Hypothalamus (tissue), 51 donors: ENCODE measurements at regions not wholly inside any gene's neighbourhood (a gene's known extent, or its start where the extent isn't known, plus 50 kb on each side); places are given as distances from the start of the nearest gene placed in this dataset.
"Not testable (repeated sequence)": the region's sequence is repeated elsewhere in the genome, so short reads cannot be mapped to it uniquely, and the experiment has no call there.

Experiments used
- DNase-seq, 51 donors: peaks; one replicate each; lab custom pipeline; 2025; lab: John Stamatoyannopoulos, UW

DNA sequence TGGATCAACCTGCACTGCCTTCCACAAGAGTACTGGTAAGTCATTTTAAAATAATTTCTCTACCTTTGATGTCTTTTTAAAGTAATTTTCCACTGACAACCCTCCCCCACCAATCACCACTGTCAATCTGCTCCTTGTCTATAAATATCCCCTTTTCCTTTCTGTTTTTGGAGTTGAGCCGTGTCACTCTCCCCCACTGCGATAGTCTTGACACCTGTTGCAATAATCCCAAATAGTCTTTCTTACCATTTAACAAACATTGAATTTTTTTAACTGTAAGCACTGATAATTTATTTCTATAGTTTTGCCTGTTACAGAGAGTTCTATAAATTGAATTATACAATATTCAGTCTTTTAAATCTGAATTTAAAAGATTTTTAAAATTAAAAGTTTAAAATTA is 420.9 kb downstream of the COL11A1 start:
- DNase-seq: no peak

- DNase-seq: no peak
These were observed 446.8 kb downstream of the COL11A1 start for GRCh38 chr1:102661481-102661880.

GRCh38 chr1:102659876-102660483 is 448.3 kb downstream of the COL11A1 start:
- not testable (repeated sequence) for DNase-seq

DNA sequence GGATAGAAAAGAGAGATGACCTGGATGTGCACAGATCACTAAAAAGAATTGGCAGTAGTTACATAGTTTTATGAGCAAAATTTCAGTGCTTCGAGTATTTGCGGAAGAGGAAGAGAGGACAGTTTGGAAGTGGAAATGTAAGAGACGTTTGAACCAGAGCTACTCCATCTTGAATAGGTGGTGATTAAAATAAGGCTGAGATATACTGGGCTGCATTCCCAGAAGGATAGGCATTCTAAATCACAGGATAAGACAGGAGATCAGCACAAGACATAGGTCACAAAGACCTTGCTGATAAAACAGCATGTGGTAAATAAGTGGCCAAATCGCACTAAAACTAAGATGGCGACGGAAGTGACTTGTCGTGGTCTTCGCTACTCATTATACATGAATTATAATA is 453.3 kb downstream of the COL11A1 start:
- no peak for DNase-seq

- no peak for DNase-seq
These were observed 467.4 kb downstream of the COL11A1 start for GRCh38 chr1:102640872-102641271.

DNA sequence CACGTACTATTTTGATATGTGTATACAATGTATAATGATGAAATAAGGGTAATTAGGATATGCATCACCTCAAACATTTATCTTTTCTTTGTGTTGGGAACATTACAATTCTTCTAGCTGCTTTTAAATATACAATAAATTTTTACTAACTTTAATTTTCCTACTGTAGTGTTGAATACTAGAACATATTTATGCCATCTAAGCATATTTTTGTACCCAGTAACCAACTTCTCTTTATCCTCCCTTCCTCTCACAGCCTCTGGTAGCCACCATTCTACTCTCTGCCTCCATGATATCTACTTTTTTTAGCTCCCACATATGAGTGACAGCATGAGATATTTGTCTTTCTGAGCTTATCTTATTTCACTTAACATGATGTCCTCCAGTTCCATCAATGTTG is 468.0 kb downstream of the COL11A1 start:
- no peak for DNase-seq

GRCh38 chr1:102631691-102632090 is 476.6 kb downstream of the COL11A1 start:
- no peak for DNase-seq

- no peak for DNase-seq
These were observed 478.3 kb downstream of the COL11A1 start for GRCh38 chr1:102630041-102630440.

DNA sequence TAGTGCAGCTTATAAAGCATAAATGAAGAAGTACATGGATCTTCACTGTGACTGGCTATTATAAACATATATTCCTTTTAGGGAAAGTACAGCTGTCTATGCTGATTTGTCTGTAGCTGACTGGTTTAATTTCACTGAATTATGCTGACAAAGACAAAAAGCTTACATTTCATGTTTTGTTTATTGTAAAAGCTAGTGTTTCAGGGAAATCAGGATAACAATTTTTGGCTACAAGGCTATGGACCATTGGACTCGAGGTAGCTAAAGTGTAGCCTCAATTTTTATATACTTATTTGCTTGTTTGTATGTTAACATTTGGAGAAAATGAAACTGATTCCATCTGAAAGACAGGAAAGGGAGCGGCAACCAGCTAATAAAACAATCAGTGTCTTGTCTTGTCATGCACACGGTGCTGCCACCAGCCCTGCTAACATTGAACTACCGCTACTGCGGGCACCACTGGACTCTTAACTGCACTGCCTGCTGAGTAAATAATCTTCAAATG is 480.2 kb downstream of the COL11A1 start:
- DNase-seq: peak in 13 of 51 donors; percentile 3 to 39 (median 13)

GRCh38 chr1:102627145-102627544 is 481.2 kb downstream of the COL11A1 start:
- DNase-seq: no peak

- no peak for DNase-seq
These were observed 492.4 kb downstream of the COL11A1 start for GRCh38 chr1:102615896-102616295.

DNA sequence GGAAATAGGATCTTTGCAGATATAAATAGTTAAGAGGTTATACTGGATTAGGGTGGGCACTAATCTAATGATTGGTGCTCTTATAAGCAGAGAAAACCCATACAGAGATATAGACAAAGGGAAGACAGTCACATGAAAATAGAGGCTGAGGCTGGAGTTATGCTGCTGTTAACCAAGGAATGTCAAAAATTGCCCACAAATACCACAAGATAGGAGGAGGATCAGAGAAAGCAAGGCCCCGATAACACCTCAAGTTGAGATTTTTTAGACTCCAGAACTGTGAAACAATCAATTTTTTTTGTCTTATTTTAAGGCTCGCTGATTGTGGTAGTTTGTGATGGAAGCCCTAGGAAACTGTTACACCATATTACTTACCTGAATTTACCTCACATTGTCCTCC is 513.2 kb downstream of the COL11A1 start:
- no peak for DNase-seq

DNA sequence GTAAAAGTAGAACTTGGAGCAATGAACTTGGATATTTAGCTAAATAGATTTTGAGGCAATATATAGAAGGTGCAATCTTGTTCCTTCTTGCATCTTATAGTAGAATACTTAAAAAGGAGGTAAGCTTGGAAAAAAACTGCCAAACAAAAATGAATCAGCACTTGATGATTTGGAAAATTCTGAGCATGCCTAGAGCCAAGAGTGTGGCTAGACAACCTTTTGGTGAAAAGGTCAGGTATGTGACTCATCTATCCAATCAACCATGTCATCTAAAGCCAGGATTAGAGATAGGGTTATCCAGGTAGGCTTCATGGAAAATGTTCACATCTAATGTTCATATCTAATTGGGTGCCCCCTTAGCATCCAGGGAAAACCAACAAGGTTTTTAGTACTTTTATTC is 515.0 kb downstream of the COL11A1 start:
- DNase-seq: no peak

DNA sequence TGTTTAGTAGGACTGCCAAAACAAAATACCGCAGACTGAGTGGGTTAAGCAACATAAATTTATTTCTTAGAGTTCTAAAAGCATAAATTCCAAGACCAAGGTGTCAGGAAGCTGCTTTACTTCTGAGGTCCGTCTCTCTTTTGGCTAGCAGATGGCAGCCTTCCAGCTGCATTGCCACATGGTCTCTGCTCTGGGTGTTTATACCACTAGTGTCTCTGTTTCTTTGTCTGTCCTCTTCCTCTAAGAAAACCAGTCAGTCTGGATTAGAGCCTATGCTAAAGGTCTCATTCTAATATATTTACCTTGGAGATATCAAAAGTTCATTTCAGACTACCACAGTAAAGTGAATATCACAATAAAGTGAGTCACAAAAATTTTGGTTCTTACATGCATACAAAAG is 519.8 kb downstream of the COL11A1 start:
- no peak for DNase-seq

GRCh38 chr1:102586022-102586421 is 522.3 kb downstream of the COL11A1 start:
- DNase-seq: no peak

DNA sequence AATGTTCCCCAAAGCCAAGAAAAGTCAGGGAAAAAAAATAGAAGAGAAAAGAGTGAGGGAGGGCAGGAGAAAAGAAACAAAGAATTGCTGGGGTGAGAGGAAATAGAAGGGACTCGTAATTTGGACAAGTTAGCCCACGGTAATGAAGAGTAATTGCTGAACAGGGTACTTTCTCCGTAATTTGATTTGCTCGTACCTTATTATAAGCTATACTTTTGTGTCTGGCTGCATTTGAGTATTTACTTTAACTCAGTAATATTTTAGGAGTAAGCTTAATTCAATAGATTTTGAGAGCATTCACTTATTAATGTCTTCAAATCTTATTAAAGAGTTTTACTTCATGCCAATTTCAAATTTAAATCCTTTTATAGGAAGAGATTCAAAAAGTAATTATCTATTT is 527.5 kb downstream of the COL11A1 start:
- DNase-seq: no peak

DNA sequence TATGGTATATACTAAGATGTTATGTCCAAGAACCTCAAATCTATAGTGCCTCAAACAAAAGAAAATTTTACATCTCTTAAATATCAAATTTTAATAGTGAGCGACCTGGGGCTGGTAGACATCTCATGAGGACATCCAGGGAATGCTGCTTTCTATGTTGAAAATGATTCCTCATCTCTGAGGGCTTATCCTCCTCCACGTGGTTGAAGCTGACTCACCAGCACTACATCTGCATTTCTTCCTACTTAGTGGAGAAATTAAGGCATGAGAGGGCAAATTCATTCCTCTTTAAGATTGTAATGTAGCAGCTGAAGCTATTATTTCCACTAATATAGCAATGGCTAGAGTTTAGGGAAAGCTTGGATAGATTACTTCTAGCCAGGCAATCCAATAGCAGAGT is 529.5 kb downstream of the COL11A1 start:
- DNase-seq: no peak

- no peak for DNase-seq
These were observed 535.7 kb downstream of the COL11A1 start for GRCh38 chr1:102572637-102573036.

DNA sequence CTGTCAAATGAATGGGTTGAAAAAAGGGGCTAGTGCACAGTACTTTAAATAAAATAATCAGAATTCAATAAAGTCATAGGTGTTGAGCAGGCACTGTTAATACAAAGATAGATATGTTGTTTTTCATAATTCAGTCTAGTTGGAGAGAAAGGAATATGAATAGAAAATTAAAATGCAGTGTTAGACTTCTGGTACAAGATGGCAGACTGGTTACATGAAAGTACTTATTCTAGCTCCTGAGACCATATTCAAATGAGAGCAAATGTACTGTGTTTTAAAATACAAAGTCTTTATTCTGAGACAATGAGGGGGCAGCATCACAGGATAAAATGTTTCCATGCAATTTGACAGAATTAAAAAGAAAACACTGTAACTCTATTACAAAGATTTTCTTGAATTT is 542.1 kb downstream of the COL11A1 start:
- no peak for DNase-seq

- no peak for DNase-seq
These were observed 545.9 kb downstream of the COL11A1 start for GRCh38 chr1:102562380-102562779.

GRCh38 chr1:102550729-102551384 is 554.1 kb upstream of the OLFM3 start:
- no peak for DNase-seq

DNA sequence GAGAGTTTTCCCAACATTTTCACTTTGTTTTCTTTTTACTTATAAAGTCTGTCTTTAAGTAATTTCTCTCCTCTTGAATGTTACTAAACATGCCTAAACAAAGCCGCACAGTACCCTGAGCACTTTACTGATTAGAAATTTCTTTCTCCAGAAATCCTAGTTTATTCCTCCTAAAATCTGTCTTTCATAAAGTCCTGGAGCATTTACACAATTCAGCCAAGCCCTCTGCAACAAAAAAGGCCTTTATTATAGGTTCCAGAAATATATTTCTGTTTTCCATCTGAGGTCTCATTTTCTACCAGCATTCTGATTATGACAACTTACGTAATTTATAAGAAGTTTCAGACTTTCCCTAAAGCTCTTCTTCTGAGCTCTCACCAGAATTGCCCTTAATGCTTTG is 549.5 kb upstream of the OLFM3 start:
- no peak for DNase-seq
